ENCODE measurements at regions not wholly inside any gene's neighbourhood (a gene's known extent, or its start where the extent isn't known, plus 50 kb on each side); places are given as distances from the start of the nearest gene placed in this dataset.

GRCh38 chr5:18270635-18271338 lies 636.5 kb downstream of the TAF11L14 start:
- no peak for TF ChIP-seq EZH2phosphoT487 (IDR thresholded peaks at IDR 0.05; ENCODE audit: borderline replicate concordance, low read length)
- no peak for TF ChIP-seq CTCF (IDR thresholded peaks at IDR 0.05; ENCODE audit: low read depth, low read length, poor library complexity, severe bottlenecking)
- H3K4me2 ChIP-seq (ENCODE audit: low read length) = no peak overlapping the region

GRCh38 chr5:18276939-18277338 lies 642.7 kb downstream of the TAF11L14 start:
- no peaks in the 10 kb centered on the region for H3K9me3 ChIP-seq (ENCODE audit: control insufficient read depth, insufficient read depth, low read length)
- H3F3A ChIP-seq (ENCODE audit: control insufficient read depth, insufficient read depth) = no peaks in the 10 kb centered on the region
- H4K20me1 ChIP-seq (ENCODE audit: control insufficient read depth, insufficient read depth, low read depth, low read length) = no peaks in the 10 kb centered on the region
- H3K36me3 ChIP-seq (ENCODE audit: control insufficient read depth, low read length) = no peaks in the 10 kb centered on the region
- H3K79me2 ChIP-seq (ENCODE audit: control insufficient read depth, low read length) = no peaks in the 10 kb centered on the region
- H3K4me1 ChIP-seq (ENCODE audit: control insufficient read depth, low read length) = no peaks in the 10 kb centered on the region
- no peak overlapping the region for H3K4me3 ChIP-seq (ENCODE audit: low read length)
- no peaks in the 10 kb centered on the region for H3K9me2 ChIP-seq (replicated peaks; ENCODE audit: control insufficient read depth, low read length)
- no peak overlapping the region for H3K4me2 ChIP-seq (ENCODE audit: low read length)
- no peak for TF ChIP-seq CTCF (IDR thresholded peaks at IDR 0.05; ENCODE audit: low read depth, low read length, poor library complexity, severe bottlenecking)
- no peak for TF ChIP-seq EZH2phosphoT487 (IDR thresholded peaks at IDR 0.05; ENCODE audit: borderline replicate concordance, low read length)
- no peak overlapping the region for H3K27ac ChIP-seq (ENCODE audit: low read depth, low read length)
- H3K27me3 ChIP-seq (ENCODE audit: control insufficient read depth, low read length) = peaks cover 5% of the 10 kb centered on the region; the same call in 1 of the 2 replicates

More at GRCh38 chr5:18270635-18271338, 636.5 kb downstream of the TAF11L14 start:
- Histone ChIP-seq H3K79me2 (ENCODE audit: control insufficient read depth, low read length) (no peaks in the 10 kb centered on the region), H3K9me3 (ENCODE audit: control insufficient read depth, insufficient read depth, low read length) (no peaks in the 10 kb centered on the region), H3K36me3 (ENCODE audit: control insufficient read depth, low read length) (no peaks in the 10 kb centered on the region), H3K4me1 (ENCODE audit: control insufficient read depth, low read length) (no peaks in the 10 kb centered on the region), H4K20me1 (ENCODE audit: control insufficient read depth, insufficient read depth, low read depth, low read length) (no peaks in the 10 kb centered on the region), H3K9me2 (replicated peaks; ENCODE audit: control insufficient read depth, low read length) (no peaks in the 10 kb centered on the region), H3K27ac (ENCODE audit: low read depth, low read length) (no peak overlapping the region), H3K27me3 (ENCODE audit: control insufficient read depth, low read length) (no peaks in the 10 kb centered on the region), H3K4me3 (ENCODE audit: low read length) (no peak overlapping the region), H3F3A (ENCODE audit: control insufficient read depth, insufficient read depth) (no peaks in the 10 kb centered on the region)

- Histone ChIP-seq H4K20me1 (ENCODE audit: control insufficient read depth, insufficient read depth, low read depth, low read length) (no peaks in the 10 kb centered on the region), H3K4me1 (ENCODE audit: control insufficient read depth, low read length) (no peaks in the 10 kb centered on the region), H3K4me3 (ENCODE audit: low read length) (no peak overlapping the region), H3K27ac (ENCODE audit: low read depth, low read length) (no peak overlapping the region), H3F3A (ENCODE audit: control insufficient read depth, insufficient read depth) (no peaks in the 10 kb centered on the region), H3K9me2 (replicated peaks; ENCODE audit: control insufficient read depth, low read length) (no peaks in the 10 kb centered on the region), H3K27me3 (ENCODE audit: control insufficient read depth, low read length) (peaks cover 10% of the 10 kb centered on the region), H3K9me3 (ENCODE audit: control insufficient read depth, insufficient read depth, low read length) (no peaks in the 10 kb centered on the region; the same call in 1 of the 2 replicates), H3K4me2 (ENCODE audit: low read length) (no peak overlapping the region), H3K36me3 (ENCODE audit: control insufficient read depth, low read length) (no peaks in the 10 kb centered on the region), H3K79me2 (ENCODE audit: control insufficient read depth, low read length) (no peaks in the 10 kb centered on the region)
- TF ChIP-seq CTCF (IDR thresholded peaks at IDR 0.05; ENCODE audit: low read depth, low read length, poor library complexity, severe bottlenecking) (peak; percentile 44), EZH2phosphoT487 (IDR thresholded peaks at IDR 0.05; ENCODE audit: borderline replicate concordance, low read length) (no peak)
These were observed 647.8 kb downstream of the TAF11L14 start for GRCh38 chr5:18281947-18282581.
